Skeletal muscle satellite cell (primary cell): ENCODE measurements at regions not wholly inside any gene's neighbourhood (a gene's known extent, or its start where the extent isn't known, plus 50 kb on each side); places are given as distances from the start of the nearest gene placed in this dataset.

Experiments
- H3K27me3 ChIP-seq: 2 replicates; pipeline ENCODE4 v1.7.0; 2013; ENCODE audit warnings: low read length; ENCODE audit not compliant: control insufficient read depth, insufficient read depth
- H3K36me3 ChIP-seq: 2 replicates; pipeline ENCODE4 v1.7.0; 2013; ENCODE audit warnings: mild to moderate bottlenecking, control low read depth, low read length; ENCODE audit not compliant: insufficient read depth
- H3K4me1 ChIP-seq: 2 replicates; pipeline ENCODE4 v1.7.0; 2013; ENCODE audit warnings: low read length; ENCODE audit not compliant: control insufficient read depth, insufficient read depth
- H3K4me2 ChIP-seq: 2 replicates; pipeline ENCODE4 v1.7.0; 2013; ENCODE audit warnings: mild to moderate bottlenecking, low read length
- H3K4me3 ChIP-seq: 2 replicates; pipeline ENCODE4 v1.7.0; 2013; ENCODE audit warnings: low read length
- H3K9ac ChIP-seq: 2 replicates; pipeline ENCODE4 v1.7.0; 2013; ENCODE audit warnings: mild to moderate bottlenecking, low read depth, low read length, moderate library complexity
- H3K9me3 ChIP-seq: replicated peaks from 2 replicates; pipeline ENCODE4 v1.7.0; 2013; ENCODE audit warnings: mild to moderate bottlenecking, control low read depth, low read length

DNA sequence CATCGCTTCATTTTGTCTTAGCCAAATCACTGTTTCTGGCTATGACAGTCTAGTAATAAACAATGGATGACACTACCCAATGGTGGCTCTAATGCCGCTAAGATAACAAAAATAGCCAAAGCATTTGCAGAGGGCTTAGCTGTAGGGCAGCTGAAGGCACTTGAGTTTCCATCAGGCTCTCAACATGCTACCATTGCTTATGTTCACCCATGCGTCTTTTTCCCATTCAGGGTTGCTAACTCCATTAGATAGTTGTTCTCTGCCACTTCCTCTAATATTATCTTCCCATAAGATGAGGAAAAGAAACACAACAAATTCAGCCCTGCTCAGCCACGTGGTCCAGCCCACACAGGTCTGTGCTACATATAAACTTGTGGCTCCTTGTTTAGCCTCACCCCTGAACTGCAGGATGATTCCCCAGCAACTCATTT lies 159.6 kb downstream of the TOMM20 start:
- no peaks in the 10 kb centered on the region for H3K36me3 ChIP-seq
- H3K4me1 ChIP-seq: peaks cover 50% of the 10 kb centered on the region
- no peaks in the 10 kb centered on the region for H3K27me3 ChIP-seq
- H3K9me3 ChIP-seq: no peaks in the 10 kb centered on the region
- no peak overlapping the region for H3K4me3 ChIP-seq
- peak overlapping the region; percentile 81 for H3K9ac ChIP-seq
- H3K4me2 ChIP-seq: peak overlapping the region; percentile 74

DNA sequence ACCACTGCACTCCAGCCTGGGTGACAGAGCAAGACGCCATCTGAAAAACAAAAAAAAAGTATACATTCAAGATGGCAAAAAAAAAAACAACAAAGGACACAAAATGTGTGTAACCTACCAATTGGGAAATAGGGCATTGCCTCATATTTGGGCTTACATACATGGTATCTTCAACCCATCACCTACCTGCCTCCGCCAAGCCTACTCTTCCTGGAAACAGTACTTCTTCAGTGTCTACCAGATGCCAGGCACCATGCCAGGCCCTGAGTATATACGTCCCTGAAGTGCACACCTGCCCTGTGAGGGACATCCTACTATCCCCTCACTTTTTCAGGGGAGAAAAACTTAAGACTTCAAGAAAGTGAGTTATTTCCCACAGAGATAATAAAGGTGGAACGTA lies 160.2 kb downstream of the TOMM20 start:
- H3K4me1 ChIP-seq: peaks cover 55% of the 10 kb centered on the region
- H3K4me3 ChIP-seq: no peak overlapping the region

DNA sequence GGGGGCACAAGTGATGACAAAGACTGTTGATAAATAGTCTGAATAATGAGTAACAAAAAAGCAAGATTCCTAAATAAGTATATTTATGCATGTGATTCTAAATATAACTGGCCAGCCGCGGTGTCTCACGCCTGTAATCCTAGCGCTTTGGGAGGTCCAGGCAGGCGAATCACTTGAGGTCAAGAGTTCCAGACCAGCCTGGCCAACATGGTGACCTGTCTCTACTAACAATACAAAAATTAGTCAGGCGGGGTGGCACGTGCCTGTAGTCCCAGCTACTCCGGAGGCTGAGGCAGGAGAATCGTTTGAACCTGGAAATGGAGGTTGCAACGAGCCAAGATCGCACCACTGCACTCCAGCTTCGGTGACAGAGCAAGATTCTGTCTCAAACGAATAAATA lies 161.5 kb downstream of the TOMM20 start:
- Histone ChIP-seq H3K4me1 (peaks cover 59% of the 10 kb centered on the region), H3K4me3 (no peak overlapping the region), H3K27me3 (no peaks in the 10 kb centered on the region), H3K36me3 (no peaks in the 10 kb centered on the region), H3K4me2 (no peak overlapping the region), H3K9me3 (no peaks in the 10 kb centered on the region), H3K9ac (no peak overlapping the region)

More for the DNA sequence above, 160.2 kb downstream of the TOMM20 start:
- Histone ChIP-seq H3K9ac (no peak overlapping the region), H3K9me3 (no peaks in the 10 kb centered on the region), H3K27me3 (no peaks in the 10 kb centered on the region), H3K4me2 (no peak overlapping the region), H3K36me3 (no peaks in the 10 kb centered on the region)

DNA sequence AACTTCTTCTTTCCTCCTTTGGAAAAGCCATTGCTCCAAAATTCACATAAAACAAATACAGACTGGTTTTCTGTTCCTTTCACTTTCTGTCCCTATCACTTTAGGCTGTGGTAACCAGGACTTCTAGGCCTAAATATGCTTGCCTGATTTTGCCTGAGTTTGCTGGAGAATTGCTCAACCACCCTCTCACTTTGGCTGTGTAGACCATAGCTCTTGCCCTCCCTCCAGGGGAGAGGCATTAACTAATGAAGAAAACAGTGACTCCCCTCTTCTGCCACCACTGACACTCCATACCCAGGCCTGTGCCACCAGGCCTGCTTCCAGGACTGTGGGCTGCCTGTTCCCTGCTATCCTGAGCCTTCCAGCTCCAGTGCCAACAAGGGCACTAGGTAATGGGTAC lies 163.5 kb downstream of the TOMM20 start:
- Histone ChIP-seq H3K9ac (no peak overlapping the region), H3K4me3 (no peak overlapping the region), H3K27me3 (no peaks in the 10 kb centered on the region), H3K9me3 (no peaks in the 10 kb centered on the region), H3K4me1 (peaks cover 57% of the 10 kb centered on the region), H3K4me2 (no peak overlapping the region), H3K36me3 (no peaks in the 10 kb centered on the region)

DNA sequence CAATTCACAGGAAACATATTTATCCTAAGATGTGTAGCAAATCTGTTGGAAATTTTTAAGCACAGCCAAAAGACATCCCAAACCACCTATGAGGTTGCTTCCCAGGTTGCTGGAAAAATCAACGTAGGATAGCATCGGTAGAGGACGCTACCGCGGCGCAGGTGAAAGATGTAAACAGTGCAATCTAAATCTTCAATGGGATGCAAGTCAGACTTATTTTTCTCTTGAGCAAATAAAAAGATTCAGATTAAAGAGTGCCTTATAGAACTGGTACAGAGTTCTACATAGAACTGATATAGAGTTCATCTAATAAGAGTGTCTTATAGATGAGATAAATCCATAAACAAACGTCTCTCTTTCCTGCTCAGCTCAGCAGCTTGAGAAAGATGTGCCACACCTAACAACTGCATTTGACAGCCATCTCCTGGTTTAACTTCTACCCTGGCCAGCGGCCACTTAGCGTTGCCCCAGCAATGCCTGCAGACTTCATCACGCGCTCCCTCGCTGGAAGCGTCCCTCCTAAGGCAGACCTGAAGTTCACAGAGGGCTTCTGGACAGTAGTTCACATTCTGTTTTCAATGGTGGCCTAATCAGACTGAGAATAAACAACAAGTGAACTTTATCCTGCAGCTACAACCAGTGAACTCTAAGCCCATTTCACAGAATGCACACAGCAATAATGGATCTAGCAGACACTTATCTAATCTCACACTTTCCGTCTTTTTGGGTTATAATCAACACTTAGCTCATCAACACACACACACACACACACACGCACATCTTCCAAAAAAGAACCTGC lies 164.5 kb downstream of the TOMM20 start:
- H3K27me3 ChIP-seq: no peaks in the 10 kb centered on the region
- H3K36me3 ChIP-seq: no peaks in the 10 kb centered on the region
- H3K4me3 ChIP-seq: no peak overlapping the region
- peaks cover 47% of the 10 kb centered on the region for H3K4me1 ChIP-seq
- no peaks in the 10 kb centered on the region for H3K9me3 ChIP-seq
- H3K4me2 ChIP-seq: no peak overlapping the region
- H3K9ac ChIP-seq: no peak overlapping the region

DNA sequence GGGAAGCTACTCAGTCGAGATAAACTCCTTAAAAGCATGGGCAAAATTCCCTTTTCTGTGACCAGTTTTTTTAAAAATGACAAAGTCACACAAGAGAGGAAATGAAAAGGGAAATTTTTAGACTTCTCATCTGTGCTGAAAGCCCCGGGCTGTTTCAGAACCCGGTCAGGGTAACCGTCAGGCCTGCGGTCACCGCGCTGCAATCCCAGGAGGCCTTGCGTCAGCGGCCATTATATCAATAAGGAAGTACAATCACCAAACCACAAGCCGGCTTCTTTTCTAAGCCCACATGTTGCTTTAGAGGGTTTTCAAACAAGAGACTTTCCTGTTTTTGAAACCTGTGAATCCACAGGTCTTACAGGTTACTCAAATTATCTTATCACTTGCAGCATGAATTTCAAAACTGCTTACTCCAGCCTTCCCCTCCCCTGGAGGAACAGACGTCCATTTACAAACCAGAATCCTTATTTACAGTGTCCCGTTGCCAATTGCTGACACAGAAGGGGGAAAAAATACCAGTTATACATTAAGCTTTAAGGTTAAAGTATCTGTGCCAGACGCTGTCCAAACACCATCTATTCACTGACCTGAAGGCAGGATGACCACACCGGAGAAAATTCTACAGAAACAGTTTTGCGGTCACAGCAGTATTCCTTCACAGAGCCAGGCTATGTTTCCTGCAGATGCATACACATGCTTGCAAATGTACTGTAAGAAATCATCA lies 165.3 kb downstream of the TOMM20 start:
- H3K9ac ChIP-seq: peak overlapping the region; percentile 82
- H3K4me1 ChIP-seq: peaks cover 42% of the 10 kb centered on the region
- no peaks in the 10 kb centered on the region for H3K9me3 ChIP-seq
- peak overlapping the region; percentile 73 for H3K4me2 ChIP-seq
- H3K36me3 ChIP-seq: no peaks in the 10 kb centered on the region
- no peaks in the 10 kb centered on the region for H3K27me3 ChIP-seq
- H3K4me3 ChIP-seq: peak overlapping the region; percentile 3

DNA sequence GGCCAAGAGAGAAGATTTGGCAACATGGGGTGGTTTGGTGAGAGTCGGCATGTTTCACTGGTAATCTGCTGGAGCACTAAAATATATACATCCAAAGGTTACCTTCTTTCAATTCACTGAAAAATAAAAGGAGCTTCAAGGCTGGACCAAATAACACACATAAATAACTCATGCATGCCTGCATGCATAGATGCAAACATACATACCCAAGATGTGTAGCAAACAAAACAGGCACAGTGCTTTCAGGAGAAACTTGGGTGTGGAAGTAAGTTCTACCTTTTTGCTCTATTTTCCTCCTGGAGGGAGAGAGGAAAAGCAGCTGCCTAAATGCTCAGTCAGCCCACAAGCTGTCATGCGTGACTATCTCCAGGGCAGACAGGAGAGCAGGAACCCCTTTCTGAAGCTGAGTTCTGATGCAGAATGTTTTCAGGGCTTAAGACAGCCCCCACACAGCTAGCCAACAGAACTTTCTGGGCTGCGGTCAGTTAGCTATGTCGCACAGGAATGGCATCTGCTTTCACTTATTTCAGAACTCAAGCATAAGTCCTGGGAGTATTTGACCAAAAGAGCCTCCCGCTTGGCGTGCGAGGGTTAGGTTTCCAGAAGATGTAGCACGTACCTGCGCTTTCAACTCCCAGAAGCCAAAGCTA lies 166.2 kb downstream of the TOMM20 start:
- Histone ChIP-seq H3K9me3 (no peaks in the 10 kb centered on the region), H3K9ac (peak overlapping the region; percentile 82), H3K36me3 (no peaks in the 10 kb centered on the region), H3K4me1 (peaks cover 50% of the 10 kb centered on the region), H3K27me3 (no peaks in the 10 kb centered on the region), H3K4me3 (peak overlapping the region; percentile 21), H3K4me2 (peak overlapping the region; percentile 73)

DNA sequence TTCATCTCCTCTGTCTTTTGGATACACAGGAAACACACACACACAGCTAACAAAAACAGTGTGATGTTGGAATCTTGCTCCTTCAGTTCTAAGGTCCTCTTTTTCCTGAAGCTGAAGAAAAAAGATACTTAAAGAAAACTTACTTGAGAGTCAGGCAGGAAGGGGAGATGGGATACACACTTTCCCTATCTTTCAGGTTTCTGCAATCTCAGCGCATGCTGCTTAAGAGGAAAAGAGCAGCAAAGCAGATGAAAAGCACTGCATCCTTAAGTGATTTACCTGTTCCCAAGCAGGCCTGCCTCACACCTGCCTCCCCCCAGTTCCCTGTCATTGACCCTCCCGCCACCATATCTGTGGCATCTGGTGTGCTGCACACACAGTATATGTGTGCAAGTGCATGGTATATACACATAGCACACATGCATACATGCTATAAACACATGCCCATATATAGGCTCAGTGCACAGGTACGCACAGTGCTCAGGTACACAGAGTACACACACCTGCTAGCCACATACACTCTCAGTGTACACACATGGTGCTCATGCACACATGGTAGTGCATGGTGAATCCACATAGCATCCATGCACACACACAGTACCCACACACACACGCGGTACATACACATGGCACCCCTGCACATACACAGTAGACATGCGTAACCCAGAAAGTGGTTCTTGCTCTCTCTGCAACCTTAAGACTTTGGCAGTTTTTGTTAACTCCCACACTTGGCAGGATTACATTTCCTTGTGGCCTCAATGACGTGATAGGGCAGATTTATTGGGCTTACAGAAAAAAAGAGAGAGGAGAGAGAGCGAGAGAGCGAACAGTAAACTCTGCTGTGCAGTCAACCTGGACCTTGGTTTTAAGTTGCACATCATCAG lies 166.9 kb downstream of the TOMM20 start:
- H3K9me3 ChIP-seq: no peaks in the 10 kb centered on the region
- no peaks in the 10 kb centered on the region for H3K27me3 ChIP-seq
- peak overlapping the region; percentile 73 for H3K4me2 ChIP-seq
- H3K9ac ChIP-seq: peak overlapping the region; percentile 82
- H3K4me1 ChIP-seq: peaks cover 58% of the 10 kb centered on the region
- H3K4me3 ChIP-seq: peak overlapping the region; percentile 21
- H3K36me3 ChIP-seq: no peaks in the 10 kb centered on the region

DNA sequence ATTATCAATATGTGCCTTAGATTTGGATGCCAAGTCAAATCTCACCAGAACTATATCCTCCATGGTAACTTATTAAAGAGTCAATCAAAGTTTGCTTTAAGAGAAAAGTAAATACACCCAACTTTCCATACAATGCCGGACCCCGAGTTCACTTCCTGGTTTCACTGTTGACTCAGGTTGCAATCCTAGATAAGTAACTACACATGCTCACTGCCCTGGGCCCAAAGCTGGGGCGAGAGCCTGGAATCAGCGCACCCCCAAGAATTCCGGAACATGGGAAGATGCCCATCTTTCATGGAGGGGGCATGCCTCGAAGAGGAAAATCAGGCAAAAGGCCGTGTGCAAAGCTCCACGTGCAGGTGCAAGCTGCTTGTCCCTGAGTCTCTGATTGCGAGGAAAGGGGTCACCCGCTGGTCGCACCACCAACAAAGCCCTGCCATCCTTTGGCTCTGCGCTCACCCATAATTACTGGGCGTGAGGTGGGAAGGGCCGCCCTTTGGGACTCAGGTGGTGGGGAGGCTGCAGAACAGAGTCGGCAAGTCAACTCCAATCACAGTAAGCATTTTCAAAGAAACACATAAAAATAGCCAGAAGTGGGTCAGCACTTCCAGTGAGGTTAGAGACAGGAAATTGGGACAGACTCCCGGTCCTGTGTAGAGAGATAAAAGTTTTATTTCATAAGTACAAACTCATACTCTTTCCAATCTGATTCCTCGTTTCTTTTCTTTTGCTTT lies 167.7 kb downstream of the TOMM20 start:
- H3K9me3 ChIP-seq: no peaks in the 10 kb centered on the region
- H3K36me3 ChIP-seq: no peaks in the 10 kb centered on the region
- peak overlapping the region; percentile 73 for H3K4me2 ChIP-seq
- H3K27me3 ChIP-seq: no peaks in the 10 kb centered on the region
- H3K9ac ChIP-seq: peak overlapping the region; percentile 82
- peaks cover 65% of the 10 kb centered on the region for H3K4me1 ChIP-seq
- no peak overlapping the region for H3K4me3 ChIP-seq

DNA sequence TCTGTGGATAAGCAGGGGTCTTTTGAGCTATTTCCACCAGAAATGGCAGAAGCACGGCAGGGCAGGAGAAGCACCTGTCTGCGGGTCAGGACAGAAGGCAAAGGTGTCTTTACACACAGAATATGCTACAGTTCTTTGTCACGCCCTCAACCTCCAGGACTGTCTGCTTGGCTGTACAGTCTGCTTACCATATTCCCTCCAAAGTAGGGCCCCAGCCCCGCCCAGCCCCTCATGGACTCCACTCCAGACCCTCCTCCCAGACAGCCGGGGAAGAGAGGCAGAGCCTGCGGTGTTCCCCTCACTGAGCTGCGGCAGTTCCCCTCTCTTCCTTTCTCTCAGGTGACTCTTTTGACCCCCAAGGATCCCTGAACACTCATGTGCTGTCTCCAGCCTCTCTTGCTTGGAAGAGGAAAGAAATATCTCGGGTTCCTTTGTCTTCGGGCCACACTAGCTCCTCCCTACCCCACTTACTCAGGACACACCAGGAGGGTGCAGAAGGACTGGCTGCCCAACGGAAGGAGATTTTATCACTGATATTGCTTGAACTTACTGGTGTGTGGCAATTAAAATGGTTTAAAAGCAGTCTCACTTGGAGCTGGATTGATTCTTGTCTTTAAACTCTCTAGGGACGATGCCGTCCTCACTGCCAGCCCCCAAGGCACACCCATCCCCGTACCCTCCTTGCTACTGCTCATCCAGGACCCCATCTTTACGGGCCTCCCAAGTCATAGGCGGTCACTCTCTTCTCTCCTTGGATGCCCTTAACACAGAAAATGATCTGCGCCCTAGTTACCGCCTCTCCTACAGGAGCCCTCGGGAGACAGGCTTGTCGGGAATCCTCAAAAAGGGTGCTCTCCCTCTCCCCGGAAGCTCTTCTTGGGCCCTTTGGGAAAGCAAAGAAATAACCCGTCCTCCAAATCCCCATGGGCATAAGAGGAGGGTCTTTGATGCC lies 169.7 kb downstream of the TOMM20 start:
- Histone ChIP-seq H3K9ac (no peak overlapping the region), H3K4me3 (no peak overlapping the region), H3K27me3 (no peaks in the 10 kb centered on the region), H3K4me1 (peaks cover 72% of the 10 kb centered on the region), H3K4me2 (no peak overlapping the region), H3K36me3 (no peaks in the 10 kb centered on the region), H3K9me3 (no peaks in the 10 kb centered on the region)
